ENCODE measurements at regions not wholly inside any gene's neighbourhood (a gene's known extent, or its start where the extent isn't known, plus 50 kb on each side); places are given as distances from the start of the nearest gene placed in this dataset.

- intact Hi-C loops (cut with micrococcal nuclease), result no loop called here
- H3K4me3 ChIP-seq (ENCODE audit: control extremely low read depth in 1 of 5, extremely low read depth in 1 of 5, insufficient read depth in 1 of 5, low read depth in 2 of 5, low read length in 4 of 5), result no peak overlapping the region
- TF ChIP-seq EZH2 (IDR thresholded peaks at IDR 0.05; ENCODE audit: borderline replicate concordance, insufficient read depth, low read depth, low read length, poor library complexity, severe bottlenecking), result no peak
- TF ChIP-seq, protein P1, sequence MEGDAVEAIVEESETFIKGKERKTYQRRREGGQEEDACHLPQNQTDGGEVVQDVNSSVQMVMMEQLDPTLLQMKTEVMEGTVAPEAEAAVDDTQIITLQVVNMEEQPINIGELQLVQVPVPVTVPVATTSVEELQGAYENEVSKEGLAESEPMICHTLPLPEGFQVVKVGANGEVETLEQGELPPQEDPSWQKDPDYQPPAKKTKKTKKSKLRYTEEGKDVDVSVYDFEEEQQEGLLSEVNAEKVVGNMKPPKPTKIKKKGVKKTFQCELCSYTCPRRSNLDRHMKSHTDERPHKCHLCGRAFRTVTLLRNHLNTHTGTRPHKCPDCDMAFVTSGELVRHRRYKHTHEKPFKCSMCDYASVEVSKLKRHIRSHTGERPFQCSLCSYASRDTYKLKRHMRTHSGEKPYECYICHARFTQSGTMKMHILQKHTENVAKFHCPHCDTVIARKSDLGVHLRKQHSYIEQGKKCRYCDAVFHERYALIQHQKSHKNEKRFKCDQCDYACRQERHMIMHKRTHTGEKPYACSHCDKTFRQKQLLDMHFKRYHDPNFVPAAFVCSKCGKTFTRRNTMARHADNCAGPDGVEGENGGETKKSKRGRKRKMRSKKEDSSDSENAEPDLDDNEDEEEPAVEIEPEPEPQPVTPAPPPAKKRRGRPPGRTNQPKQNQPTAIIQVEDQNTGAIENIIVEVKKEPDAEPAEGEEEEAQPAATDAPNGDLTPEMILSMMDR (IDR thresholded peaks at IDR 0.05), result no peak
- Mint-ChIP-seq H3K4me1 (no peaks in the 10 kb centered on the region), H3K9me3 (ENCODE audit: insufficient read depth) (peaks cover 3% of the 10 kb centered on the region), H3K27me3 (no peaks in the 10 kb centered on the region), H3K27ac (no peak overlapping the region), H3K4me3 (no peak overlapping the region)
- ATAC-seq (ENCODE audit: low read depth) (no peak), DNase-seq (no peak)
- no CpG with 5 or more reads among the region's 2 CpGs for WGBS (ENCODE audit: insufficient coverage)
- no peaks in the 10 kb centered on the region for H3K4me1 ChIP-seq (ENCODE audit: control insufficient read depth in 2 of 2, insufficient read depth in 2 of 2, low read length in 2 of 2)
- H3K79me2 ChIP-seq (ENCODE audit: control insufficient read depth, insufficient read depth, low read length), result no peaks in the 10 kb centered on the region
- H3K9me3 ChIP-seq (ENCODE audit: control extremely low read depth in 1 of 3, control insufficient read depth in 2 of 3, insufficient read depth in 1 of 3, low read length in 2 of 3), result no peaks in the 10 kb centered on the region
- ChIA-PET CTCF (no interaction called here), POLR2A (no interaction called here)
- H4K20me1 ChIP-seq (ENCODE audit: control insufficient read depth, insufficient read depth, low read length, poor library complexity, severe bottlenecking), result no peaks in the 10 kb centered on the region
- H3K9ac ChIP-seq (ENCODE audit: low read length), result no peak overlapping the region
- H2AFZ ChIP-seq (ENCODE audit: insufficient read depth, low read depth, low read length, poor library complexity, severe bottlenecking), result no peak overlapping the region
- no peak overlapping the region for H3K4me2 ChIP-seq (replicated peaks; ENCODE audit: low read depth, low read length, poor library complexity, severe bottlenecking)
- H3K27me3 ChIP-seq (replicated peaks in 1 of 4; ENCODE audit: control extremely low read depth in 1 of 4, control insufficient read depth in 3 of 4, insufficient read depth in 4 of 4, low read length in 3 of 4), result no peaks in the 10 kb centered on the region
- no peak overlapping the region for H3K27ac ChIP-seq (ENCODE audit: low read length in 2 of 2)
- H3K36me3 ChIP-seq (replicated peaks in 1 of 2; ENCODE audit: control extremely low read depth in 1 of 2, control insufficient read depth in 1 of 2, extremely low read depth in 1 of 2, insufficient read depth in 2 of 2, low read length in 1 of 2), result no peaks in the 10 kb centered on the region
Measured at GRCh38 chr4:126395664-126396063, 1080.9 kb downstream of the FAT4 start.

GRCh38 chr4:126396121-126396520, 1081.4 kb downstream of the FAT4 start:
- ChIA-PET CTCF (no interaction called here), POLR2A (no interaction called here)
- Histone ChIP-seq H3K9me3 (ENCODE audit: control extremely low read depth in 1 of 3, control insufficient read depth in 2 of 3, insufficient read depth in 1 of 3, low read length in 2 of 3) (no peaks in the 10 kb centered on the region), H3K27me3 (replicated peaks in 1 of 4; ENCODE audit: control extremely low read depth in 1 of 4, control insufficient read depth in 3 of 4, insufficient read depth in 4 of 4, low read length in 3 of 4) (no peaks in the 10 kb centered on the region), H3K27ac (ENCODE audit: low read length in 2 of 2) (no peak overlapping the region), H3K9ac (ENCODE audit: low read length) (no peak overlapping the region), H2AFZ (ENCODE audit: insufficient read depth, low read depth, low read length, poor library complexity, severe bottlenecking) (no peak overlapping the region), H3K4me3 (ENCODE audit: control extremely low read depth in 1 of 5, extremely low read depth in 1 of 5, insufficient read depth in 1 of 5, low read depth in 2 of 5, low read length in 4 of 5) (no peak overlapping the region), H3K4me2 (replicated peaks; ENCODE audit: low read depth, low read length, poor library complexity, severe bottlenecking) (no peak overlapping the region), H4K20me1 (ENCODE audit: control insufficient read depth, insufficient read depth, low read length, poor library complexity, severe bottlenecking) (no peaks in the 10 kb centered on the region), H3K79me2 (ENCODE audit: control insufficient read depth, insufficient read depth, low read length) (no peaks in the 10 kb centered on the region), H3K4me1 (ENCODE audit: control insufficient read depth in 2 of 2, insufficient read depth in 2 of 2, low read length in 2 of 2) (no peaks in the 10 kb centered on the region), H3K36me3 (replicated peaks in 1 of 2; ENCODE audit: control extremely low read depth in 1 of 2, control insufficient read depth in 1 of 2, extremely low read depth in 1 of 2, insufficient read depth in 2 of 2, low read length in 1 of 2) (no peaks in the 10 kb centered on the region)
- intact Hi-C loops (cut with micrococcal nuclease), result no loop called here
- DNase-seq (no peak), ATAC-seq (ENCODE audit: low read depth) (no peak)
- H3K27ac Mint-ChIP-seq, result no peak overlapping the region
- peaks cover 3% of the 10 kb centered on the region for H3K9me3 Mint-ChIP-seq (ENCODE audit: insufficient read depth)
- H3K27me3 Mint-ChIP-seq, result no peaks in the 10 kb centered on the region
- no peaks in the 10 kb centered on the region for H3K4me1 Mint-ChIP-seq
- no peak overlapping the region for H3K4me3 Mint-ChIP-seq
- TF ChIP-seq, protein P1 (IDR thresholded peaks at IDR 0.05), result no peak
- no peak for TF ChIP-seq EZH2 (IDR thresholded peaks at IDR 0.05; ENCODE audit: borderline replicate concordance, insufficient read depth, low read depth, low read length, poor library complexity, severe bottlenecking)
- 71% methylated on average over 1 of the region's 3 CpGs for WGBS (ENCODE audit: insufficient coverage)

Data from B cell (primary cell).